Rectal smooth muscle tissue (tissue), 1 donor: ENCODE measurements at regions not wholly inside any gene's neighbourhood (a gene's known extent, or its start where the extent isn't known, plus 50 kb on each side); places are given as distances from the start of the nearest gene placed in this dataset.
"Not testable (repeated sequence)": the region's sequence is repeated elsewhere in the genome, so short reads cannot be mapped to it uniquely, and the experiment has no call there.

Experiments used
- H3K27ac ChIP-seq: one replicate; pipeline ENCODE4 v1.7.0; 2013; ENCODE audit warnings: low read depth, low read length, inconsistent platforms
- H3K27me3 ChIP-seq: one replicate; pipeline ENCODE4 v1.7.0; 2013; ENCODE audit warnings: low read length; ENCODE audit not compliant: control insufficient read depth, insufficient read depth
- H3K36me3 ChIP-seq: one replicate; pipeline ENCODE4 v1.7.0; 2013; ENCODE audit warnings: low read length; ENCODE audit not compliant: control insufficient read depth, insufficient read depth
- H3K4me1 ChIP-seq: one replicate; pipeline ENCODE4 v1.7.0; 2013; ENCODE audit warnings: low read length; ENCODE audit not compliant: control insufficient read depth, insufficient read depth
- H3K4me3 ChIP-seq: one replicate; pipeline ENCODE4 v1.7.0; 2013; ENCODE audit warnings: low read length
- H3K9ac ChIP-seq: one replicate; pipeline ENCODE4 v1.7.0; 2013; ENCODE audit warnings: low read length

- H3K27ac ChIP-seq = no peak overlapping the region
- H3K4me3 ChIP-seq = no peak overlapping the region
- H3K27me3 ChIP-seq = no peaks in the 10 kb centered on the region
- no peaks in the 10 kb centered on the region for H3K36me3 ChIP-seq
- no peak overlapping the region for H3K9ac ChIP-seq
- H3K4me1 ChIP-seq = no peaks in the 10 kb centered on the region
Observed at GRCh38 chr4:187118602-187119120, 395.0 kb upstream of the FAT1 start.

- Histone ChIP-seq H3K4me1 (no peaks in the 10 kb centered on the region), H3K36me3 (no peaks in the 10 kb centered on the region), H3K4me3 (no peak overlapping the region), H3K9ac (no peak overlapping the region), H3K27me3 (no peaks in the 10 kb centered on the region), H3K27ac (no peak overlapping the region)
Observed at GRCh38 chr4:187124331-187124730, 400.7 kb upstream of the FAT1 start.

- Histone ChIP-seq H3K4me1 (no peaks in the 10 kb centered on the region), H3K27me3 (no peaks in the 10 kb centered on the region), H3K27ac (no peak overlapping the region)
Observed at GRCh38 chr4:187125062-187125461, 401.4 kb upstream of the FAT1 start.

GRCh38 chr4:187127456-187127855 lies 403.8 kb upstream of the FAT1 start:
- Histone ChIP-seq H3K27ac (no peak overlapping the region), H3K4me1 (no peaks in the 10 kb centered on the region), H3K27me3 (no peaks in the 10 kb centered on the region), H3K4me3 (no peak overlapping the region), H3K9ac (no peak overlapping the region), H3K36me3 (no peaks in the 10 kb centered on the region)

More at GRCh38 chr4:187125062-187125461, 401.4 kb upstream of the FAT1 start:
- H3K4me3 ChIP-seq = no peak overlapping the region
- H3K36me3 ChIP-seq = no peaks in the 10 kb centered on the region
- no peak overlapping the region for H3K9ac ChIP-seq

- H3K27me3 ChIP-seq = no peaks in the 10 kb centered on the region
- H3K4me3 ChIP-seq = no peak overlapping the region
- no peaks in the 10 kb centered on the region for H3K36me3 ChIP-seq
- no peaks in the 10 kb centered on the region for H3K4me1 ChIP-seq
- H3K9ac ChIP-seq = no peak overlapping the region
- H3K27ac ChIP-seq = no peak overlapping the region
Observed at GRCh38 chr4:187128222-187128621, 404.6 kb upstream of the FAT1 start.

GRCh38 chr4:187128976-187129375 lies 405.3 kb upstream of the FAT1 start:
- Histone ChIP-seq H3K27me3 (no peaks in the 10 kb centered on the region), H3K4me3 (no peak overlapping the region), H3K9ac (no peak overlapping the region), H3K36me3 (no peaks in the 10 kb centered on the region), H3K27ac (no peak overlapping the region), H3K4me1 (no peaks in the 10 kb centered on the region)

- H3K27ac ChIP-seq, H3K4me3 ChIP-seq, H3K4me1 ChIP-seq, H3K9ac ChIP-seq, H3K36me3 ChIP-seq, H3K27me3 ChIP-seq: not testable (repeated sequence)
Observed at GRCh38 chr4:187131826-187132225, 408.2 kb upstream of the FAT1 start.

GRCh38 chr4:187135878-187136277 lies 412.2 kb upstream of the FAT1 start:
- H3K4me3 ChIP-seq = no peak overlapping the region
- H3K27me3 ChIP-seq = no peaks in the 10 kb centered on the region
- no peaks in the 10 kb centered on the region for H3K4me1 ChIP-seq
- H3K9ac ChIP-seq = no peak overlapping the region
- H3K36me3 ChIP-seq = no peaks in the 10 kb centered on the region
- no peak overlapping the region for H3K27ac ChIP-seq

- Histone ChIP-seq H3K27ac (no peak overlapping the region), H3K4me3 (no peak overlapping the region), H3K9ac (no peak overlapping the region), H3K36me3 (no peaks in the 10 kb centered on the region), H3K27me3 (no peaks in the 10 kb centered on the region), H3K4me1 (no peaks in the 10 kb centered on the region)
Observed at GRCh38 chr4:187139141-187139540, 415.5 kb upstream of the FAT1 start.

GRCh38 chr4:187141101-187141500 lies 417.4 kb upstream of the FAT1 start:
- no peaks in the 10 kb centered on the region for H3K36me3 ChIP-seq
- no peaks in the 10 kb centered on the region for H3K4me1 ChIP-seq
- no peaks in the 10 kb centered on the region for H3K27me3 ChIP-seq
- no peak overlapping the region for H3K27ac ChIP-seq
- H3K4me3 ChIP-seq = no peak overlapping the region
- no peak overlapping the region for H3K9ac ChIP-seq

GRCh38 chr4:187149229-187149945 lies 425.7 kb upstream of the FAT1 start:
- Histone ChIP-seq H3K9ac (no peak overlapping the region), H3K4me3 (no peak overlapping the region), H3K27me3 (no peaks in the 10 kb centered on the region), H3K36me3 (no peaks in the 10 kb centered on the region), H3K27ac (no peak overlapping the region), H3K4me1 (no peaks in the 10 kb centered on the region)

- H3K9ac ChIP-seq = no peak overlapping the region
Observed at GRCh38 chr4:187157380-187157958, 433.8 kb upstream of the FAT1 start.

GRCh38 chr4:187158003-187158402 lies 434.3 kb upstream of the FAT1 start:
- Histone ChIP-seq H3K4me3 (no peak overlapping the region), H3K36me3 (no peaks in the 10 kb centered on the region), H3K4me1 (no peaks in the 10 kb centered on the region), H3K27me3 (no peaks in the 10 kb centered on the region), H3K27ac (no peak overlapping the region), H3K9ac (no peak overlapping the region)

More at GRCh38 chr4:187157380-187157958, 433.8 kb upstream of the FAT1 start:
- H3K27ac ChIP-seq = no peak overlapping the region
- H3K4me3 ChIP-seq = no peak overlapping the region
- H3K27me3 ChIP-seq = no peaks in the 10 kb centered on the region
- no peaks in the 10 kb centered on the region for H3K36me3 ChIP-seq
- H3K4me1 ChIP-seq = no peaks in the 10 kb centered on the region
